Fibroblast of villous mesenchyme (primary cell): ENCODE measurements at regions not wholly inside any gene's neighbourhood (a gene's known extent, or its start where the extent isn't known, plus 50 kb on each side); places are given as distances from the start of the nearest gene placed in this dataset.

ENCODE experiments used
- DNase-seq: peaks from one replicate; pipeline ENCODE4 v3.0.0-alpha.2; 2010; ENCODE audit warnings: low read depth
- H3K4me3 ChIP-seq: 2 replicates; pipeline ENCODE4 v1.5.1; 2011; ENCODE audit warnings: low read depth, mild to moderate bottlenecking, low read length
- CTCF ChIP-seq: IDR thresholded peaks from 2 replicates; pipeline ENCODE4 v1.5.1; 2012; ENCODE audit warnings: low read depth, mild to moderate bottlenecking, low read length; ENCODE audit not compliant: insufficient read depth

DNA sequence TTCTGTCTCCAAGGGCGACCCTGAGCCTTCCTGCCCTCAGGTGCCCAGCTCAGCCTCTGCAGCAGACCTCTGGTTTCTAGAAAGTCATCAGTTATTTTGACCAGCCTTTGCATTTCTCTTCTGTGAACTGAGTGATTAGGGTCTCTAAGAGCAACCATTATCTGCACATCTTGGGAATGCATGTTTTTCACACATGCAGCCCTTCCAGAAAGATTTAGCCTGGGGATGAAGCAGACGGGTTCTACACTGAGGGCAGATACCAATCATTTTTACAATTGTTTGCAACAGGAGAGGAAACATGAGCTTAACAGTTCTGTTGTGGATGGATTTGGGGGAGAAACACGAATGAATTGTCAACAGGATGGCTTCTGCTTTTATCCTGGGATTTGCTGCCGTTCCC is 90.1 kb upstream of the PITX1 start:
- no peak overlapping the region for H3K4me3 ChIP-seq
- DNase-seq, result peak; percentile 40
- TF ChIP-seq CTCF, result no peak

- DNase-seq, result no peak
- H3K4me3 ChIP-seq, result no peak overlapping the region
- TF ChIP-seq CTCF, result no peak
Observed at GRCh38 chr5:135122797-135123196, 88.8 kb upstream of the PITX1 start.

DNA sequence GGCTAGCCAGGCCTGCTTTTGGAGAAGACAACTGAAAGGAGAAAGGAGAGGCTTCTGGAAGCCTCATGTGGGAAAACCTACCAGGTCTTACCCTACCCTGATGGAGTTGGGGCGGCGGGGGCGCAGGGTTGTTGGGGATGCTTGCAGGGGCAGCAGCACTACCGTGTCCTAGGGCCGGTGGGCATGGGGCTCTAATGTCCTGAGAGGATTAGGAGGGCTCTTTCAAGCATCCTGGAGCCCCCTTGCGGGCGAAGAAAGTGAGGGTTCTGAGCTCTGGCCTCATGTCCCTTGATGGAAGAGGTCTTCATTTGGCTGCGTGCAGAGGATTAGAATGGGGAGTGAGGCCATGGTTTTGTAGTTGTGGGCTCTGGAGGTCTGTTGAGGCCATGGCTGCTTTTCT is 86.9 kb upstream of the PITX1 start:
- no peak overlapping the region for H3K4me3 ChIP-seq
- TF ChIP-seq CTCF, result no peak
- no peak for DNase-seq

DNA sequence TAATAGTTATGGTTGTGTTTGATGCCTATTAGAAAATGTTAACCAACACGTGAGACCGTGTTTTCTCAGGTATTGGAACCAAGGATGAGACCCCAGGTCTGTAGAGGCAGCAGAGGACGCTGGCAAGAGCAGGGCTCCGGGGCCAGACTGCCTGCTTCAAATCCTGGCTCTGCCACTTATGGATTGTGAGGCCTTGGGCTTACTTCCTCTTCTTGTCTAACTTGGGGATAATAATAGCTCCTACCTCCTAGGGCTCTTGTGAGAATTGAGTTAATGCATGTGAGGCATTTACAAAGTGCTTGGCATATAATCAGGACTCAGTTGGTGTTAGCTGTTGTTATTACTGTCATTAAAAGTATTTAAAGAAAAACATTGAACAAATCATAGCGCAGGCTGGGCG is 85.5 kb upstream of the PITX1 start:
- TF ChIP-seq CTCF, result no peak
- no peak for DNase-seq
- no peak overlapping the region for H3K4me3 ChIP-seq

- no peak for DNase-seq
- TF ChIP-seq CTCF, result no peak
- H3K4me3 ChIP-seq, result no peak overlapping the region
Observed at GRCh38 chr5:135117590-135117989, 83.6 kb upstream of the PITX1 start.

GRCh38 chr5:135116160-135116561 is 82.1 kb upstream of the PITX1 start:
- H3K4me3 ChIP-seq, result no peak overlapping the region
- no peak for DNase-seq
- no peak for TF ChIP-seq CTCF

- no peak for TF ChIP-seq CTCF
- no peak for DNase-seq
- H3K4me3 ChIP-seq, result no peak overlapping the region
Observed at GRCh38 chr5:135115591-135115990, 81.6 kb upstream of the PITX1 start.
